Esophagus squamous epithelium (tissue), 4 donors: ENCODE measurements at regions not wholly inside any gene's neighbourhood (a gene's known extent, or its start where the extent isn't known, plus 50 kb on each side); places are given as distances from the start of the nearest gene placed in this dataset.

Experiments used
- POLR2A ChIP-seq, 4 donors: fragments of 450-650 bp; IDR thresholded peaks; one replicate each; pipeline ENCODE4 v1.6.1; 2017; ENCODE audit warnings: antibody characterized with exemption in 4 of 4, mild to moderate bottlenecking in 4 of 4, moderate library complexity in 3 of 4
- TF ChIP-seq, protein P1 (sequence below), 6 experiments: fragments of 450-650 bp in 4 of 6; fragments of 200-600 bp in 2 of 6; sonication (generic) in 2 of 6; IDR thresholded peaks; one replicate each; pipeline ENCODE4 v1.5.1; 2016 to 2019; ENCODE audit warnings: antibody characterized with exemption in 6 of 6, mild to moderate bottlenecking in 4 of 6, moderate library complexity in 4 of 6

DNA sequence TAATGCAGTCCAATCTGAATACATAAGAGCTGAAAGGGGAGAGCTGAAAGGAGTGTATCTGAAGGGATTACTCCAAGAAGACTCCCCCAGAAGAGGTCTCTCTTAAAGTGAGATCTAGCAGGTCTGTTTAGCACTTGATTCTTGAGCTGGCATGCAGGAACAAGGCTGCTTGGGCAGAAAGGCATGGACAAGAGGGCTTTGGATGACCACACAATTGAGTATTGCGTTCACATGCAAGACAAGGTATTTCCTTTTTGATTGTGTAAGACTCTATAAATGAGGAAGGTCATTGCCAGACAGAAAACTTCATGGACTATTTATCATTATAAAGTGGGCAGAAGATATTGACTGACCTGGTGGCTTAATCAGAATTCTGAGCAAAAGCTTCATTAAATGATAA lies 145.5 kb upstream of the AFF2 start:
- TF ChIP-seq, protein P1, sequence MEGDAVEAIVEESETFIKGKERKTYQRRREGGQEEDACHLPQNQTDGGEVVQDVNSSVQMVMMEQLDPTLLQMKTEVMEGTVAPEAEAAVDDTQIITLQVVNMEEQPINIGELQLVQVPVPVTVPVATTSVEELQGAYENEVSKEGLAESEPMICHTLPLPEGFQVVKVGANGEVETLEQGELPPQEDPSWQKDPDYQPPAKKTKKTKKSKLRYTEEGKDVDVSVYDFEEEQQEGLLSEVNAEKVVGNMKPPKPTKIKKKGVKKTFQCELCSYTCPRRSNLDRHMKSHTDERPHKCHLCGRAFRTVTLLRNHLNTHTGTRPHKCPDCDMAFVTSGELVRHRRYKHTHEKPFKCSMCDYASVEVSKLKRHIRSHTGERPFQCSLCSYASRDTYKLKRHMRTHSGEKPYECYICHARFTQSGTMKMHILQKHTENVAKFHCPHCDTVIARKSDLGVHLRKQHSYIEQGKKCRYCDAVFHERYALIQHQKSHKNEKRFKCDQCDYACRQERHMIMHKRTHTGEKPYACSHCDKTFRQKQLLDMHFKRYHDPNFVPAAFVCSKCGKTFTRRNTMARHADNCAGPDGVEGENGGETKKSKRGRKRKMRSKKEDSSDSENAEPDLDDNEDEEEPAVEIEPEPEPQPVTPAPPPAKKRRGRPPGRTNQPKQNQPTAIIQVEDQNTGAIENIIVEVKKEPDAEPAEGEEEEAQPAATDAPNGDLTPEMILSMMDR (IDR thresholded peaks at IDR 0.05) = no peak
- TF ChIP-seq POLR2A (IDR thresholded peaks at IDR 0.05) = no peak
